AG20443 (cell line): ENCODE measurements at regions not wholly inside any gene's neighbourhood (a gene's known extent, or its start where the extent isn't known, plus 50 kb on each side); places are given as distances from the start of the nearest gene placed in this dataset.
"Not testable (repeated sequence)": the region's sequence is repeated elsewhere in the genome, so short reads cannot be mapped to it uniquely, and the experiment has no call there.

Experiments
- DNase-seq: peaks from one replicate; pipeline ENCODE4 v3.0.0; 2012; ENCODE audit warnings: low spot score, mixed read lengths

- peak; percentile 20 for DNase-seq
These were observed 147.6 kb upstream of the TMEM168 start for GRCh38 chr7:112937651-112938415.

- DNase-seq: no peak
These were observed 143.4 kb upstream of the TMEM168 start for GRCh38 chr7:112933598-112933997.

GRCh38 chr7:112930787-112931186 is 140.6 kb upstream of the TMEM168 start:
- peak; percentile 67 for DNase-seq

GRCh38 chr7:112929421-112929820 is 139.2 kb upstream of the TMEM168 start:
- DNase-seq: no peak

- DNase-seq: no peak
These were observed 135.8 kb upstream of the TMEM168 start for GRCh38 chr7:112926018-112926417.

- not testable (repeated sequence) for DNase-seq
These were observed 132.4 kb upstream of the TMEM168 start for GRCh38 chr7:112922546-112922945.

- not testable (repeated sequence) for DNase-seq
These were observed 126.2 kb upstream of the TMEM168 start for GRCh38 chr7:112916431-112916830.

GRCh38 chr7:112908086-112908485 is 117.9 kb upstream of the TMEM168 start:
- no peak for DNase-seq

GRCh38 chr7:112907658-112908057 is 117.5 kb upstream of the TMEM168 start:
- no peak for DNase-seq

- no peak for DNase-seq
These were observed 115.8 kb upstream of the TMEM168 start for GRCh38 chr7:112905950-112906349.

GRCh38 chr7:112905413-112905812 is 115.2 kb upstream of the TMEM168 start:
- DNase-seq: no peak

- peak; percentile 43 for DNase-seq
These were observed 108.5 kb upstream of the TMEM168 start for GRCh38 chr7:112898432-112899290.

GRCh38 chr7:112897839-112898431 is 107.7 kb upstream of the TMEM168 start:
- DNase-seq: no peak

- no peak for DNase-seq
These were observed 105.9 kb upstream of the TMEM168 start for GRCh38 chr7:112896026-112896601.

- DNase-seq: no peak
These were observed 102.1 kb upstream of the TMEM168 start for GRCh38 chr7:112892263-112892662.

- no peak for DNase-seq
These were observed 101.5 kb upstream of the TMEM168 start for GRCh38 chr7:112891698-112892097.

- DNase-seq: no peak
These were observed 99.7 kb upstream of the TMEM168 start for GRCh38 chr7:112889834-112890438.

GRCh38 chr7:112889268-112889667 is 99.1 kb upstream of the TMEM168 start:
- no peak for DNase-seq

- DNase-seq: no peak
These were observed 98.6 kb upstream of the TMEM168 start for GRCh38 chr7:112888781-112889180.

GRCh38 chr7:112887976-112888375 is 97.8 kb upstream of the TMEM168 start:
- DNase-seq: no peak

GRCh38 chr7:112887337-112887736 is 97.1 kb upstream of the TMEM168 start:
- no peak for DNase-seq

- DNase-seq: no peak
These were observed 96.0 kb upstream of the TMEM168 start for GRCh38 chr7:112886208-112886607.
